K562 (cell line): ENCODE measurements at regions not wholly inside any gene's neighbourhood (a gene's known extent, or its start where the extent isn't known, plus 50 kb on each side); places are given as distances from the start of the nearest gene placed in this dataset.

Experiments used
- ATAC-seq: fragments of 200-7000 bp; cut with Tn5 transposase; 3 replicates; pipeline ENCODE4 v1.9.1; 2020; ENCODE audit warnings: moderate library complexity
- BruUV-seq: library from RNA; stranded (reverse); fragments of 400-500 nt; replicated peaks from 2 replicates; lab custom pipeline; 2021; lab: Mats Ljungman, UMichigan
- CTCF ChIA-PET: fragments of 300-600 bp; formaldehyde crosslinking; extraction: SDS; loops from one replicate; lab custom pipeline; 2021; ENCODE audit warnings: low intra/inter-chr PET ratio; lab: Yijun Ruan, JAX
- POLR2A ChIA-PET: fragments of 300-600, 350-650 bp; sonication (Branson Sonifier 250); formaldehyde crosslinking; extraction: SDS; loops from one replicate; lab custom pipeline; 2021; ENCODE audit warnings: antibody characterized with exemption, inconsistent platforms; lab: Yijun Ruan, JAX
- DNase-seq, 4 experiments: peaks; one replicate each; pipeline versions ENCODE4 v3.0.0 to v3.0.0-alpha.2; 2011 to 2018; ENCODE audit warnings: low spot score in 3 of 4, mixed read lengths in 3 of 4; ENCODE audit errors: extremely low read depth in 1 of 4
- FAIRE-seq: peaks from 2 replicates; lab custom pipeline; 2011; peaks lifted over from hg19 to GRCh38; lab: Jason Lieb, UNC
- H2AFZ ChIP-seq: 2 replicates; pipeline ENCODE4 v1.6.0; 2011; ENCODE audit warnings: low read depth, low read length, control low read depth, inconsistent platforms
- H3K27ac ChIP-seq: fragments of 200-600 bp; 3 replicates; pipeline ENCODE4 v1.8.0; 2011; ENCODE audit warnings: low read depth, mild to moderate bottlenecking, control low read depth, inconsistent platforms, low read length, moderate library complexity, mixed read lengths; ENCODE audit errors: extremely low read depth
- H3K27me3 ChIP-seq, 2 experiments: fragments of 300-600 bp in 1 of 2; 2 replicates in 1 of 2; 3 replicates in 1 of 2; pipeline versions ENCODE4 v1.6.0 to v1.8.0; 2011; ENCODE audit warnings: inconsistent platforms in 2 of 2, low read length in 2 of 2, mild to moderate bottlenecking in 1 of 2, mixed read lengths in 1 of 2, moderate library complexity in 1 of 2; ENCODE audit not compliant: control insufficient read depth in 2 of 2, insufficient read depth in 2 of 2
- H3K36me3 ChIP-seq: fragments of 300-600 bp; 3 replicates; pipeline ENCODE4 v1.8.0; 2011; ENCODE audit warnings: mild to moderate bottlenecking, low read length, inconsistent platforms; ENCODE audit not compliant: control insufficient read depth, insufficient read depth
- H3K4me1 ChIP-seq, 2 experiments: fragments of 200-600 bp in 1 of 2; replicated peaks in 1 of 2; 2 replicates in 1 of 2; 3 replicates in 1 of 2; pipeline versions ENCODE4 v1.5.1 to v1.8.0; 2011; ENCODE audit warnings: inconsistent platforms in 2 of 2, low read length in 2 of 2, mild to moderate bottlenecking in 1 of 2, mixed read lengths in 1 of 2, moderate library complexity in 1 of 2; ENCODE audit not compliant: control insufficient read depth in 2 of 2, insufficient read depth in 2 of 2
- H3K4me2 ChIP-seq: 2 replicates; pipeline ENCODE4 v1.6.1; 2011; ENCODE audit warnings: low read length, control low read depth, inconsistent platforms, mixed read lengths; ENCODE audit not compliant: insufficient read depth
- H3K4me3 ChIP-seq: fragments of 200-600 bp; sonication (generic), shearing (Covaris generic); 2 replicates; pipeline ENCODE4 v1.5.1; 2016; ENCODE audit warnings: control low read depth, inconsistent platforms
- H3K79me2 ChIP-seq: fragments of 200-600 bp; 3 replicates; pipeline ENCODE4 v1.8.0; 2011; ENCODE audit warnings: low read length, inconsistent platforms; ENCODE audit not compliant: control insufficient read depth, insufficient read depth
- H3K9ac ChIP-seq, 2 experiments: 2 replicates each; pipeline versions ENCODE4 v1.6.0 to v1.6.1; 2011; ENCODE audit warnings: low read depth in 2 of 2, low read length in 2 of 2, control low read depth in 1 of 2, inconsistent platforms in 1 of 2, mild to moderate bottlenecking in 1 of 2, mixed read lengths in 1 of 2; ENCODE audit not compliant: insufficient read depth in 1 of 2
- H3K9me1 ChIP-seq: one replicate; pipeline ENCODE4 v1.6.0; 2011; ENCODE audit warnings: inconsistent platforms, mild to moderate bottlenecking, low read length, moderate library complexity; ENCODE audit not compliant: control insufficient read depth, insufficient read depth
- H3K9me3 ChIP-seq: replicated peaks from 2 replicates; pipeline ENCODE4 v1.5.1; 2011; ENCODE audit warnings: low read depth, low read length, inconsistent platforms; ENCODE audit not compliant: control insufficient read depth, insufficient read depth
- H4K20me1 ChIP-seq: replicated peaks from 2 replicates; pipeline ENCODE4 v1.6.1; 2011; ENCODE audit warnings: low read length, inconsistent platforms, mixed read lengths; ENCODE audit not compliant: control insufficient read depth, insufficient read depth
- C11orf30 ChIP-seq: fragments of 450-650 bp; IDR thresholded peaks from 2 replicates; pipeline ENCODE4 v1.6.1; 2016; ENCODE audit warnings: low read depth, mild to moderate bottlenecking
- CREBBP ChIP-seq: IDR thresholded peaks from one replicate; pipeline ENCODE4 v1.6.1; 2012; ENCODE audit warnings: low read depth, mild to moderate bottlenecking, control low read depth, inconsistent platforms, low read length
- FOS ChIP-seq: IDR thresholded peaks from 3 replicates; pipeline ENCODE4 v1.6.1; 2011; ENCODE audit not compliant: insufficient read length; ENCODE audit errors: extremely low read depth
- GTF2E2 ChIP-seq: fragments of 200-800 bp; sonication (Bioruptor generic); IDR thresholded peaks from 2 replicates; pipeline ENCODE4 v1.6.1; 2016; ENCODE audit warnings: missing genetic modification characterization, missing compliant biosample characterization
- KLF13 ChIP-seq: fragments of 450-650 bp; IDR thresholded peaks from 2 replicates; pipeline ENCODE4 v1.6.1; 2016; ENCODE audit warnings: missing genetic modification characterization, low read depth, mild to moderate bottlenecking, missing compliant biosample characterization, moderate library complexity, borderline replicate concordance
- MAFG ChIP-seq: fragments of 450-650 bp; conservative IDR thresholded peaks from 2 replicates; pipeline ENCODE4 v1.6.1; 2016; ENCODE audit warnings: missing genetic modification characterization, missing compliant biosample characterization
- MEF2D ChIP-seq: conservative IDR thresholded peaks from 2 replicates; pipeline ENCODE4 v1.6.1; 2016; ENCODE audit warnings: low read depth, missing genetic modification characterization, missing compliant biosample characterization
- NFIC ChIP-seq: fragments of 450-650 bp; IDR thresholded peaks from 2 replicates; pipeline ENCODE4 v1.6.1; 2017; ENCODE audit warnings: mild to moderate bottlenecking, inconsistent platforms
- NR2C2 ChIP-seq, 2 experiments: fragments of 200-800 bp in 1 of 2; sonication (Bioruptor generic) in 1 of 2; sonication (generic) in 1 of 2; formaldehyde crosslinking in 1 of 2; IDR thresholded peaks; 2 replicates each; pipeline versions ENCODE4 v1.6.1 to v1.8.0; 2016 to 2022; ENCODE audit warnings: mild to moderate bottlenecking in 1 of 2, missing compliant biosample characterization in 1 of 2, missing genetic modification characterization in 1 of 2, missing genetic modification reagents in 1 of 2
- RBM25 ChIP-seq: fragments of 200-400 bp; formaldehyde crosslinking; IDR thresholded peaks from 2 replicates; pipeline ENCODE4 v1.6.1; 2018; ENCODE audit warnings: low read length, low read depth, moderate library complexity; ENCODE audit not compliant: severe bottlenecking
- TAF7 ChIP-seq: fragments of 450-650 bp; IDR thresholded peaks from 2 replicates; pipeline ENCODE4 v1.6.1; 2016; ENCODE audit warnings: missing genetic modification characterization, missing compliant biosample characterization
- ZNF316 ChIP-seq: fragments of 450-650 bp; IDR thresholded peaks from 2 replicates; pipeline ENCODE4 v1.6.1; 2016
- ZNF324 ChIP-seq: fragments of 250-450 bp; sonication (Bioruptor Pico); IDR thresholded peaks from 2 replicates; pipeline ENCODE4 v1.4.0; 2020; ENCODE audit warnings: mild to moderate bottlenecking
- ZNF57 ChIP-seq: fragments of 450-650 bp; formaldehyde crosslinking; IDR thresholded peaks from 2 replicates; pipeline ENCODE4 v1.4.0; 2020; ENCODE audit warnings: mild to moderate bottlenecking, moderate library complexity
- WGBS: fragments of 100-300 bp; shearing (Covaris generic); methylation state at CpG from one replicate; pipeline ENCODE4 v1.1.6; 2016; ENCODE audit warnings: low coverage, mixed read lengths; ENCODE audit not compliant: insufficient coverage; ENCODE audit errors: missing lambda C conversion rate; 5-methylcytosine and 5-hydroxymethylcytosine counted together
- in situ Hi-C: fragments of 300-500 bp; cut with MboI; formaldehyde crosslinking; loops from 4 replicates; pipeline ENCODE4 v1.15.0; 2018; ENCODE audit warnings: inconsistent platforms, mixed read lengths
- intact Hi-C: fragments of 100-400 bp; cut with micrococcal nuclease; formaldehyde crosslinking; loops from 2 replicates; pipeline ENCODE4 v1.14.2; 2022
- TF ChIP-seq, protein P1 (sequence below): sonication (generic); formaldehyde crosslinking; IDR thresholded peaks from 2 replicates; pipeline ENCODE4 v1.8.0; 2023; ENCODE audit warnings: missing genetic modification reagents, mild to moderate bottlenecking, borderline replicate concordance
- TF ChIP-seq, protein P2 (sequence below): fragments of 250-450 bp; sonication (Bioruptor Pico); IDR thresholded peaks from 2 replicates; pipeline ENCODE4 v1.5.0; 2021; ENCODE audit warnings: mild to moderate bottlenecking, moderate library complexity

DNA sequence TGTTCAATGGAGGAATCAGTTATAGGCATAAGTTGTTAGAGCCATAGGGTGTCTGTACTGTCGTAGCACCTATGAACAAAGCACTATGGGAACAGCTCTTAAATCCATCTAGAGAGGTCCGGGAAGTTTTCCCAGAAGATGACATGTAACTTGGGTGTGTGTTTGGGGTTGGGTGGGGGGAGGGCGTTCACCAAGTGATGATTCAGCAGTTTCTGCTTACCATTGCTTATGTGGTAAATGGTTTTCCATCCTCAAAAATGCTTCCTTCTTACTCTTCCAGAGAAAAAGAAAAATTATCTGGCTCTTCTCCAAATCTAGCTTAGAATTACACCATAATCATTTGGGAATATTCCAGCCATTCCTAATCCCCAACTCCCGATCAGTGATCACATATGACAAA lies 361.1 kb upstream of the ZNF521 start:
- POLR2A ChIA-PET: interaction anchor here (0.6 kb wide), 1 partner anchor 204 kb away, joined by 4 read pairs; no protein-coding TSS in a partner anchor
- no peak for TF ChIP-seq FOS
- peak; percentile 70 for TF ChIP-seq MAFG (tag)
- TF ChIP-seq NFIC: no peak
- peak; percentile 78 for TF ChIP-seq C11orf30
- TF ChIP-seq NR2C2 (CRISPR knock-in tag; IDR thresholded peaks at IDR 0.05): no peak
- no peak for TF ChIP-seq NR2C2 (tag; IDR thresholded peaks at IDR 0.05)
- TF ChIP-seq, protein P1, sequence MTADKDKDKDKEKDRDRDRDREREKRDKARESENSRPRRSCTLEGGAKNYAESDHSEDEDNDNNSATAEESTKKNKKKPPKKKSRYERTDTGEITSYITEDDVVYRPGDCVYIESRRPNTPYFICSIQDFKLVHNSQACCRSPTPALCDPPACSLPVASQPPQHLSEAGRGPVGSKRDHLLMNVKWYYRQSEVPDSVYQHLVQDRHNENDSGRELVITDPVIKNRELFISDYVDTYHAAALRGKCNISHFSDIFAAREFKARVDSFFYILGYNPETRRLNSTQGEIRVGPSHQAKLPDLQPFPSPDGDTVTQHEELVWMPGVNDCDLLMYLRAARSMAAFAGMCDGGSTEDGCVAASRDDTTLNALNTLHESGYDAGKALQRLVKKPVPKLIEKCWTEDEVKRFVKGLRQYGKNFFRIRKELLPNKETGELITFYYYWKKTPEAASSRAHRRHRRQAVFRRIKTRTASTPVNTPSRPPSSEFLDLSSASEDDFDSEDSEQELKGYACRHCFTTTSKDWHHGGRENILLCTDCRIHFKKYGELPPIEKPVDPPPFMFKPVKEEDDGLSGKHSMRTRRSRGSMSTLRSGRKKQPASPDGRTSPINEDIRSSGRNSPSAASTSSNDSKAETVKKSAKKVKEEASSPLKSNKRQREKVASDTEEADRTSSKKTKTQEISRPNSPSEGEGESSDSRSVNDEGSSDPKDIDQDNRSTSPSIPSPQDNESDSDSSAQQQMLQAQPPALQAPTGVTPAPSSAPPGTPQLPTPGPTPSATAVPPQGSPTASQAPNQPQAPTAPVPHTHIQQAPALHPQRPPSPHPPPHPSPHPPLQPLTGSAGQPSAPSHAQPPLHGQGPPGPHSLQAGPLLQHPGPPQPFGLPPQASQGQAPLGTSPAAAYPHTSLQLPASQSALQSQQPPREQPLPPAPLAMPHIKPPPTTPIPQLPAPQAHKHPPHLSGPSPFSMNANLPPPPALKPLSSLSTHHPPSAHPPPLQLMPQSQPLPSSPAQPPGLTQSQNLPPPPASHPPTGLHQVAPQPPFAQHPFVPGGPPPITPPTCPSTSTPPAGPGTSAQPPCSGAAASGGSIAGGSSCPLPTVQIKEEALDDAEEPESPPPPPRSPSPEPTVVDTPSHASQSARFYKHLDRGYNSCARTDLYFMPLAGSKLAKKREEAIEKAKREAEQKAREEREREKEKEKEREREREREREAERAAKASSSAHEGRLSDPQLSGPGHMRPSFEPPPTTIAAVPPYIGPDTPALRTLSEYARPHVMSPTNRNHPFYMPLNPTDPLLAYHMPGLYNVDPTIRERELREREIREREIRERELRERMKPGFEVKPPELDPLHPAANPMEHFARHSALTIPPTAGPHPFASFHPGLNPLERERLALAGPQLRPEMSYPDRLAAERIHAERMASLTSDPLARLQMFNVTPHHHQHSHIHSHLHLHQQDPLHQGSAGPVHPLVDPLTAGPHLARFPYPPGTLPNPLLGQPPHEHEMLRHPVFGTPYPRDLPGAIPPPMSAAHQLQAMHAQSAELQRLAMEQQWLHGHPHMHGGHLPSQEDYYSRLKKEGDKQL: no peak
- TF ChIP-seq RBM25: no peak
- peak; percentile 84 for TF ChIP-seq ZNF316
- no peak for TF ChIP-seq KLF13 (tag)
- no peak for TF ChIP-seq ZNF324 (CRISPR knock-in tag)
- TF ChIP-seq ZNF57 (CRISPR knock-in tag): no peak
- TF ChIP-seq MEF2D (tag): no peak
- TF ChIP-seq CREBBP: no peak
- TF ChIP-seq, protein P2, sequence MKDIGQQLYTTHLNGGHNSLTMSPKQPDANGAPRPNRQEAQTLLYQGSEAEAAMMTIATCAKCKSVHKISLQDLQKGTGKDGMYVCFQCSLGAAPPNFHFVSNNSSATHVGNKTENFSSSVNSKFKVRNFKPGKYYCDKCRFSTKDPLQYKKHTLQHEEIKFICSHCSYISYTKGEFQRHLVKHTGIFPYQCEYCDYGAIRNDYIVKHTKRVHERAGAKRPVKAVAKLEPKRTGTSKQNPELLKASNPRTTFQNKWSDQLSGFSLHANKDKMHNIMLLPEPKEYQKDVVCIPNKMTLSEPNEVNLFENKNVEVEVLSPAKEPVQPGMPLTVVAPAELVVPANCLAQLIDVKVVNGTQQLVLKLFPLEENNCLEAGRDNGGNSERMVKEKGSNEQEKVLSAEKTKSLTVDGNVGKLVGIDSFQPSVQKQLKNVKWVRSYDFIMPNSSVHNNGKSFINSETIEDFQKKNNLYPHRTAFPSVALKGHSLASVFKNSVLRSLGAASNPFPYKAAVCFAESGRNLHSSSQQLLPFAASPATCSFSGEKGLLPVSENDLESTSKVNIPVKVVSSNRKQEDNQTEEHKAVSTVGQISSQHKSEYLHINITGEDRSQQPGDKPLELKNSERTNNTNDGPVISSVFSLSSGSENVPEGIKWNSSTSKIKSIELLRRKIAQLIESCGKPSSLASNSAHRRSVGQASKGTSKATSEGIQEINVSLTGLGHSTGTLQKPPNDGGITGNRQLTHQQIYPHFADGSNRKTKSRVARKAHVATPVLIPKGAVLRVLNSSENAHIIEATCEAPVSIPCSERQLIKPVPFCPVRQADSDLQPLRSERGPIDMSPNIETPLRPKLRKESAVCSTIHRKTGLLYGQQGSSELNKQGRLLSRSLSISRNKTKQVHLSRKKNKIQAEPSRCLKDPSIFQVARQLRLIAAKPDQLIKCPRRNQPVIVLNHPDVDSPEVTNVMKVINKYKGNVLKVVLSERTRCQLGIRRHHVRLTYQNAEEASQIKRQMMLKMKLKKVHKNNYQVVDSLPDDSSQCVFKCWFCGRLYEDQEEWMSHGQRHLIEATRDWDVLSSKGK (CRISPR knock-in tag): no peak
- TF ChIP-seq TAF7 (tag): no peak
- TF ChIP-seq GTF2E2 (tag): no peak

More for the DNA sequence above, 361.1 kb upstream of the ZNF521 start:
- CTCF ChIA-PET: no interaction called here
- intact Hi-C loops (no loop called here), in situ Hi-C loops (no loop called here)
- Histone ChIP-seq H2AFZ (no peak overlapping the region), H3K9me3 (no peaks in the 10 kb centered on the region), H4K20me1 (no peaks in the 10 kb centered on the region), H3K4me1 (no peaks in the 10 kb centered on the region), H3K79me2 (no peaks in the 10 kb centered on the region), H3K9me1 (no peaks in the 10 kb centered on the region), H3K4me3 (no peak overlapping the region), H3K4me2 (no peak overlapping the region), H3K27me3 (no peaks in the 10 kb centered on the region), H3K36me3 (no peaks in the 10 kb centered on the region), H3K27ac (no peak overlapping the region), H3K9ac (no peak overlapping the region)
- DNase-seq (no peak), ATAC-seq (no peak), FAIRE-seq (peak; percentile 19)
- 5% methylated on average over 4 of the region's 4 CpGs for WGBS
- BruUV-seq: no TSS peak
